Brain microvascular endothelial cell (primary cell): ENCODE measurements at regions not wholly inside any gene's neighbourhood (a gene's known extent, or its start where the extent isn't known, plus 50 kb on each side); places are given as distances from the start of the nearest gene placed in this dataset.
"Not testable (repeated sequence)": the region's sequence is repeated elsewhere in the genome, so short reads cannot be mapped to it uniquely, and the experiment has no call there.

Experiments
- DNase-seq: peaks from one replicate; pipeline ENCODE4 v3.0.0-alpha.2; 2020
- H3K27ac ChIP-seq: fragments of 250-450 bp; sonication (Bioruptor Pico); 2 replicates; pipeline ENCODE4 v1.5.1; 2020; ENCODE audit warnings: mild to moderate bottlenecking, moderate library complexity
- H3K27me3 ChIP-seq: fragments of 250-450 bp; sonication (Bioruptor Pico); replicated peaks from 2 replicates; pipeline ENCODE4 v1.5.1; 2020; ENCODE audit warnings: mild to moderate bottlenecking
- H3K36me3 ChIP-seq: fragments of 250-450 bp; sonication (Bioruptor Pico); replicated peaks from 2 replicates; pipeline ENCODE4 v1.5.1; 2020; ENCODE audit warnings: mild to moderate bottlenecking
- H3K4me3 ChIP-seq: 2 replicates; pipeline ENCODE4 v1.5.1; 2011; ENCODE audit warnings: low read depth, mild to moderate bottlenecking, control low read depth, low read length, moderate library complexity
- CTCF ChIP-seq: IDR thresholded peaks from 2 replicates; pipeline ENCODE4 v1.5.1; 2011; ENCODE audit warnings: low read depth, mild to moderate bottlenecking, moderate library complexity, low read length, control low read depth, inconsistent platforms; ENCODE audit errors: missing control alignments
- in situ Hi-C: cut with HindIII; loops from 2 replicates; pipeline ENCODE4 v1.10.0; 2017; ENCODE audit warnings: low sequenced_read_pairs, low pct_ligation_motif_present

GRCh38 chr14:85338895-85339294 lies 191.0 kb upstream of the FLRT2 start:
- H3K4me3 ChIP-seq: no peak overlapping the region
- no peak for DNase-seq
- H3K27ac ChIP-seq: no peak overlapping the region
- in situ Hi-C loops: no loop called here
- no peaks in the 10 kb centered on the region for H3K27me3 ChIP-seq
- TF ChIP-seq CTCF: no peak
- no peaks in the 10 kb centered on the region for H3K36me3 ChIP-seq

GRCh38 chr14:85342858-85343607 lies 186.9 kb upstream of the FLRT2 start:
- in situ Hi-C loops: no loop called here
- DNase-seq: no peak
- Histone ChIP-seq H3K27me3 (no peaks in the 10 kb centered on the region), H3K27ac (no peak overlapping the region), H3K4me3 (no peak overlapping the region), H3K36me3 (no peaks in the 10 kb centered on the region)
- TF ChIP-seq CTCF: no peak

GRCh38 chr14:85344171-85344570 lies 185.8 kb upstream of the FLRT2 start:
- DNase-seq: no peak
- TF ChIP-seq CTCF: no peak
- in situ Hi-C loops: no loop called here
- Histone ChIP-seq H3K27ac (no peak overlapping the region), H3K36me3 (no peaks in the 10 kb centered on the region), H3K4me3 (no peak overlapping the region), H3K27me3 (no peaks in the 10 kb centered on the region)

- Histone ChIP-seq H3K36me3 (no peaks in the 10 kb centered on the region), H3K4me3 (no peak overlapping the region), H3K27ac (no peak overlapping the region), H3K27me3 (no peaks in the 10 kb centered on the region)
- TF ChIP-seq CTCF: no peak
- no peak for DNase-seq
- in situ Hi-C loops: no loop called here
Observed at GRCh38 chr14:85344847-85345570, 184.9 kb upstream of the FLRT2 start.

- Histone ChIP-seq H3K36me3 (no peaks in the 10 kb centered on the region), H3K4me3 (no peak overlapping the region), H3K27me3 (no peaks in the 10 kb centered on the region), H3K27ac (no peak overlapping the region)
- in situ Hi-C loops: no loop called here
- TF ChIP-seq CTCF: no peak
- no peak for DNase-seq
Observed at GRCh38 chr14:85350667-85351066, 179.3 kb upstream of the FLRT2 start.

GRCh38 chr14:85352588-85352987 lies 177.4 kb upstream of the FLRT2 start:
- H3K27me3 ChIP-seq, H3K27ac ChIP-seq, DNase-seq, H3K36me3 ChIP-seq, H3K4me3 ChIP-seq, in situ Hi-C loops: not testable (repeated sequence)
